Vagina (tissue), 2 donors: ENCODE measurements at regions not wholly inside any gene's neighbourhood (a gene's known extent, or its start where the extent isn't known, plus 50 kb on each side); places are given as distances from the start of the nearest gene placed in this dataset.

Experiments
- POLR2A ChIP-seq, 2 donors: fragments of 450-650 bp; IDR thresholded peaks; one replicate each; pipeline ENCODE4 v1.6.1; 2017; ENCODE audit warnings: antibody characterized with exemption in 2 of 2, mild to moderate bottlenecking in 2 of 2, moderate library complexity in 2 of 2
- TF ChIP-seq, protein P1 (sequence below), 3 experiments: fragments of 450-650 bp in 2 of 3; fragments of 200-600 bp in 1 of 3; sonication (generic) in 1 of 3; IDR thresholded peaks; one replicate each; pipeline ENCODE4 v1.5.1; 2017 to 2019; ENCODE audit warnings: antibody characterized with exemption in 3 of 3, mild to moderate bottlenecking in 2 of 3, moderate library complexity in 2 of 3

- TF ChIP-seq POLR2A (IDR thresholded peaks at IDR 0.05) = no peak
- TF ChIP-seq, protein P1, sequence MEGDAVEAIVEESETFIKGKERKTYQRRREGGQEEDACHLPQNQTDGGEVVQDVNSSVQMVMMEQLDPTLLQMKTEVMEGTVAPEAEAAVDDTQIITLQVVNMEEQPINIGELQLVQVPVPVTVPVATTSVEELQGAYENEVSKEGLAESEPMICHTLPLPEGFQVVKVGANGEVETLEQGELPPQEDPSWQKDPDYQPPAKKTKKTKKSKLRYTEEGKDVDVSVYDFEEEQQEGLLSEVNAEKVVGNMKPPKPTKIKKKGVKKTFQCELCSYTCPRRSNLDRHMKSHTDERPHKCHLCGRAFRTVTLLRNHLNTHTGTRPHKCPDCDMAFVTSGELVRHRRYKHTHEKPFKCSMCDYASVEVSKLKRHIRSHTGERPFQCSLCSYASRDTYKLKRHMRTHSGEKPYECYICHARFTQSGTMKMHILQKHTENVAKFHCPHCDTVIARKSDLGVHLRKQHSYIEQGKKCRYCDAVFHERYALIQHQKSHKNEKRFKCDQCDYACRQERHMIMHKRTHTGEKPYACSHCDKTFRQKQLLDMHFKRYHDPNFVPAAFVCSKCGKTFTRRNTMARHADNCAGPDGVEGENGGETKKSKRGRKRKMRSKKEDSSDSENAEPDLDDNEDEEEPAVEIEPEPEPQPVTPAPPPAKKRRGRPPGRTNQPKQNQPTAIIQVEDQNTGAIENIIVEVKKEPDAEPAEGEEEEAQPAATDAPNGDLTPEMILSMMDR (IDR thresholded peaks at IDR 0.05) = no peak
Measured at GRCh38 chr4:8699063-8699385, 106.5 kb downstream of the CPZ start.
